Ovary (tissue), 3 donors: ENCODE measurements at regions not wholly inside any gene's neighbourhood (a gene's known extent, or its start where the extent isn't known, plus 50 kb on each side); places are given as distances from the start of the nearest gene placed in this dataset.

Experiments used
- CTCF ChIP-seq, 3 donors: fragments of 450-650 bp in 2 of 3; fragments of 200-600 bp in 1 of 3; IDR thresholded peaks; one replicate each; pipeline versions ENCODE4 v1.5.1 to v1.8.0; 2016 to 2022; ENCODE audit warnings: antibody characterized with exemption in 3 of 3, mild to moderate bottlenecking in 1 of 3
- EP300 ChIP-seq: sonication (generic); formaldehyde crosslinking; IDR thresholded peaks from one replicate; pipeline ENCODE4 v1.6.1; 2017; ENCODE audit warnings: antibody characterized with exemption
- POLR2A ChIP-seq: fragments of 450-650 bp; IDR thresholded peaks from one replicate; pipeline ENCODE4 v1.6.1; 2017; ENCODE audit warnings: antibody characterized with exemption, mild to moderate bottlenecking, moderate library complexity
- donor health status: DM: no; HTN: no; CAD: no.

- TF ChIP-seq CTCF (IDR thresholded peaks at IDR 0.05) (no peak), POLR2A (no peak), EP300 (no peak)
Measured at GRCh38 chr15:38733331-38733730, 168.7 kb upstream of the RASGRP1 start.
